H1 (cell line): ENCODE measurements at regions not wholly inside any gene's neighbourhood (a gene's known extent, or its start where the extent isn't known, plus 50 kb on each side); places are given as distances from the start of the nearest gene placed in this dataset.

Experiments used
- ATF3 ChIP-seq: IDR thresholded peaks from 2 replicates; pipeline ENCODE4 v1.6.1; 2011; ENCODE audit warnings: low read depth, mild to moderate bottlenecking, low read length; ENCODE audit not compliant: insufficient read depth
- JUND ChIP-seq: IDR thresholded peaks from 2 replicates; pipeline ENCODE4 v1.6.1; 2011; ENCODE audit warnings: mild to moderate bottlenecking, improper control_type of control experiment, low read length
- TF ChIP-seq, protein P1 (sequence below): fragments of 300-600 bp; sonication (generic); IDR thresholded peaks from 2 replicates; pipeline ENCODE4 v1.7.1; 2012; ENCODE audit warnings: low read length, moderate library complexity, mild to moderate bottlenecking, inconsistent platforms; ENCODE audit not compliant: insufficient replicate concordance

- TF ChIP-seq, protein P1, sequence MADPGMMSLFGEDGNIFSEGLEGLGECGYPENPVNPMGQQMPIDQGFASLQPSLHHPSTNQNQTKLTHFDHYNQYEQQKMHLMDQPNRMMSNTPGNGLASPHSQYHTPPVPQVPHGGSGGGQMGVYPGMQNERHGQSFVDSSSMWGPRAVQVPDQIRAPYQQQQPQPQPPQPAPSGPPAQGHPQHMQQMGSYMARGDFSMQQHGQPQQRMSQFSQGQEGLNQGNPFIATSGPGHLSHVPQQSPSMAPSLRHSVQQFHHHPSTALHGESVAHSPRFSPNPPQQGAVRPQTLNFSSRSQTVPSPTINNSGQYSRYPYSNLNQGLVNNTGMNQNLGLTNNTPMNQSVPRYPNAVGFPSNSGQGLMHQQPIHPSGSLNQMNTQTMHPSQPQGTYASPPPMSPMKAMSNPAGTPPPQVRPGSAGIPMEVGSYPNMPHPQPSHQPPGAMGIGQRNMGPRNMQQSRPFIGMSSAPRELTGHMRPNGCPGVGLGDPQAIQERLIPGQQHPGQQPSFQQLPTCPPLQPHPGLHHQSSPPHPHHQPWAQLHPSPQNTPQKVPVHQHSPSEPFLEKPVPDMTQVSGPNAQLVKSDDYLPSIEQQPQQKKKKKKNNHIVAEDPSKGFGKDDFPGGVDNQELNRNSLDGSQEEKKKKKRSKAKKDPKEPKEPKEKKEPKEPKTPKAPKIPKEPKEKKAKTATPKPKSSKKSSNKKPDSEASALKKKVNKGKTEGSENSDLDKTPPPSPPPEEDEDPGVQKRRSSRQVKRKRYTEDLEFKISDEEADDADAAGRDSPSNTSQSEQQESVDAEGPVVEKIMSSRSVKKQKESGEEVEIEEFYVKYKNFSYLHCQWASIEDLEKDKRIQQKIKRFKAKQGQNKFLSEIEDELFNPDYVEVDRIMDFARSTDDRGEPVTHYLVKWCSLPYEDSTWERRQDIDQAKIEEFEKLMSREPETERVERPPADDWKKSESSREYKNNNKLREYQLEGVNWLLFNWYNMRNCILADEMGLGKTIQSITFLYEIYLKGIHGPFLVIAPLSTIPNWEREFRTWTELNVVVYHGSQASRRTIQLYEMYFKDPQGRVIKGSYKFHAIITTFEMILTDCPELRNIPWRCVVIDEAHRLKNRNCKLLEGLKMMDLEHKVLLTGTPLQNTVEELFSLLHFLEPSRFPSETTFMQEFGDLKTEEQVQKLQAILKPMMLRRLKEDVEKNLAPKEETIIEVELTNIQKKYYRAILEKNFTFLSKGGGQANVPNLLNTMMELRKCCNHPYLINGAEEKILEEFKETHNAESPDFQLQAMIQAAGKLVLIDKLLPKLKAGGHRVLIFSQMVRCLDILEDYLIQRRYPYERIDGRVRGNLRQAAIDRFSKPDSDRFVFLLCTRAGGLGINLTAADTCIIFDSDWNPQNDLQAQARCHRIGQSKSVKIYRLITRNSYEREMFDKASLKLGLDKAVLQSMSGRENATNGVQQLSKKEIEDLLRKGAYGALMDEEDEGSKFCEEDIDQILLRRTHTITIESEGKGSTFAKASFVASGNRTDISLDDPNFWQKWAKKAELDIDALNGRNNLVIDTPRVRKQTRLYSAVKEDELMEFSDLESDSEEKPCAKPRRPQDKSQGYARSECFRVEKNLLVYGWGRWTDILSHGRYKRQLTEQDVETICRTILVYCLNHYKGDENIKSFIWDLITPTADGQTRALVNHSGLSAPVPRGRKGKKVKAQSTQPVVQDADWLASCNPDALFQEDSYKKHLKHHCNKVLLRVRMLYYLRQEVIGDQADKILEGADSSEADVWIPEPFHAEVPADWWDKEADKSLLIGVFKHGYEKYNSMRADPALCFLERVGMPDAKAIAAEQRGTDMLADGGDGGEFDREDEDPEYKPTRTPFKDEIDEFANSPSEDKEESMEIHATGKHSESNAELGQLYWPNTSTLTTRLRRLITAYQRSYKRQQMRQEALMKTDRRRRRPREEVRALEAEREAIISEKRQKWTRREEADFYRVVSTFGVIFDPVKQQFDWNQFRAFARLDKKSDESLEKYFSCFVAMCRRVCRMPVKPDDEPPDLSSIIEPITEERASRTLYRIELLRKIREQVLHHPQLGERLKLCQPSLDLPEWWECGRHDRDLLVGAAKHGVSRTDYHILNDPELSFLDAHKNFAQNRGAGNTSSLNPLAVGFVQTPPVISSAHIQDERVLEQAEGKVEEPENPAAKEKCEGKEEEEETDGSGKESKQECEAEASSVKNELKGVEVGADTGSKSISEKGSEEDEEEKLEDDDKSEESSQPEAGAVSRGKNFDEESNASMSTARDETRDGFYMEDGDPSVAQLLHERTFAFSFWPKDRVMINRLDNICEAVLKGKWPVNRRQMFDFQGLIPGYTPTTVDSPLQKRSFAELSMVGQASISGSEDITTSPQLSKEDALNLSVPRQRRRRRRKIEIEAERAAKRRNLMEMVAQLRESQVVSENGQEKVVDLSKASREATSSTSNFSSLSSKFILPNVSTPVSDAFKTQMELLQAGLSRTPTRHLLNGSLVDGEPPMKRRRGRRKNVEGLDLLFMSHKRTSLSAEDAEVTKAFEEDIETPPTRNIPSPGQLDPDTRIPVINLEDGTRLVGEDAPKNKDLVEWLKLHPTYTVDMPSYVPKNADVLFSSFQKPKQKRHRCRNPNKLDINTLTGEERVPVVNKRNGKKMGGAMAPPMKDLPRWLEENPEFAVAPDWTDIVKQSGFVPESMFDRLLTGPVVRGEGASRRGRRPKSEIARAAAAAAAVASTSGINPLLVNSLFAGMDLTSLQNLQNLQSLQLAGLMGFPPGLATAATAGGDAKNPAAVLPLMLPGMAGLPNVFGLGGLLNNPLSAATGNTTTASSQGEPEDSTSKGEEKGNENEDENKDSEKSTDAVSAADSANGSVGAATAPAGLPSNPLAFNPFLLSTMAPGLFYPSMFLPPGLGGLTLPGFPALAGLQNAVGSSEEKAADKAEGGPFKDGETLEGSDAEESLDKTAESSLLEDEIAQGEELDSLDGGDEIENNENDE: no peak
- TF ChIP-seq JUND (no peak), ATF3 (no peak)
- TF ChIP-seq, all 59 proteins: peak for 0
Observed at GRCh38 chr13:47539317-47539716, 461.8 kb downstream of the SUCLA2 start (continued).
